DOHH2 (cell line): ENCODE measurements at regions not wholly inside any gene's neighbourhood (a gene's known extent, or its start where the extent isn't known, plus 50 kb on each side); places are given as distances from the start of the nearest gene placed in this dataset.

ENCODE experiments used
- H3F3A ChIP-seq: fragments of 200-600 bp; sonication (generic), shearing (Covaris generic); 2 replicates; pipeline ENCODE4 v1.6.0; 2016; ENCODE audit warnings: antibody characterized with exemption, mild to moderate bottlenecking; ENCODE audit not compliant: control insufficient read depth, insufficient read depth
- H3K27ac ChIP-seq: fragments of 200-600 bp; sonication (generic); 2 replicates; pipeline ENCODE4 v1.5.1; 2014; ENCODE audit warnings: low read depth, mild to moderate bottlenecking, low read length, moderate library complexity
- H3K27me3 ChIP-seq: fragments of 200-600 bp; sonication (generic); 2 replicates; pipeline ENCODE4 v1.6.1; 2014; ENCODE audit warnings: mild to moderate bottlenecking, low read length, mixed read lengths; ENCODE audit not compliant: control insufficient read depth
- H3K36me3 ChIP-seq: fragments of 200-600 bp; sonication (generic); 2 replicates; pipeline ENCODE4 v1.6.1; 2014; ENCODE audit warnings: mild to moderate bottlenecking, low read length, moderate library complexity, mixed read lengths; ENCODE audit not compliant: control insufficient read depth
- H3K4me1 ChIP-seq: fragments of 200-600 bp; sonication (generic); 2 replicates; pipeline ENCODE4 v1.6.1; 2014; ENCODE audit warnings: mild to moderate bottlenecking, low read length, mixed read lengths; ENCODE audit not compliant: control insufficient read depth
- H3K4me2 ChIP-seq: fragments of 200-600 bp; sonication (generic); 2 replicates; pipeline ENCODE4 v1.6.0; 2014; ENCODE audit warnings: mild to moderate bottlenecking, low read length, moderate library complexity
- H3K4me3 ChIP-seq: fragments of 200-600 bp; sonication (generic); 2 replicates; pipeline ENCODE4 v1.5.1; 2014; ENCODE audit warnings: mild to moderate bottlenecking, low read length, mixed read lengths
- H3K79me2 ChIP-seq: fragments of 200-600 bp; sonication (generic); 2 replicates; pipeline ENCODE4 v1.6.1; 2014; ENCODE audit warnings: mild to moderate bottlenecking, low read length, mixed read lengths; ENCODE audit not compliant: control insufficient read depth
- H3K9me2 ChIP-seq: fragments of 200-600 bp; sonication (generic); replicated peaks from 2 replicates; pipeline ENCODE4 v1.6.1; 2014; ENCODE audit warnings: mild to moderate bottlenecking, low read length, mixed read lengths; ENCODE audit not compliant: control insufficient read depth
- H3K9me3 ChIP-seq: fragments of 200-600 bp; sonication (generic); 2 replicates; pipeline ENCODE4 v1.6.1; 2014; ENCODE audit warnings: antibody characterized with exemption, low read length, mixed read lengths; ENCODE audit not compliant: control insufficient read depth, insufficient read depth
- H4K20me1 ChIP-seq: fragments of 200-600 bp; sonication (generic); 2 replicates; pipeline ENCODE4 v1.6.0; 2014; ENCODE audit warnings: low read depth, mild to moderate bottlenecking, antibody characterized with exemption, low read length, moderate library complexity; ENCODE audit not compliant: control insufficient read depth, insufficient read depth
- EZH2phosphoT487 ChIP-seq: fragments of 200-600 bp; sonication (generic); IDR thresholded peaks from 2 replicates; pipeline ENCODE4 v1.6.1; 2017; ENCODE audit warnings: borderline replicate concordance, mild to moderate bottlenecking, antibody characterized with exemption, low read length, moderate library complexity, mixed read lengths
- TF ChIP-seq, protein P1 (sequence below): fragments of 200-600 bp; sonication (generic); IDR thresholded peaks from one replicate; pipeline ENCODE4 v1.5.1; 2014; ENCODE audit warnings: antibody characterized with exemption, mild to moderate bottlenecking, low read depth, low read length; ENCODE audit not compliant: poor library complexity, severe bottlenecking

DNA sequence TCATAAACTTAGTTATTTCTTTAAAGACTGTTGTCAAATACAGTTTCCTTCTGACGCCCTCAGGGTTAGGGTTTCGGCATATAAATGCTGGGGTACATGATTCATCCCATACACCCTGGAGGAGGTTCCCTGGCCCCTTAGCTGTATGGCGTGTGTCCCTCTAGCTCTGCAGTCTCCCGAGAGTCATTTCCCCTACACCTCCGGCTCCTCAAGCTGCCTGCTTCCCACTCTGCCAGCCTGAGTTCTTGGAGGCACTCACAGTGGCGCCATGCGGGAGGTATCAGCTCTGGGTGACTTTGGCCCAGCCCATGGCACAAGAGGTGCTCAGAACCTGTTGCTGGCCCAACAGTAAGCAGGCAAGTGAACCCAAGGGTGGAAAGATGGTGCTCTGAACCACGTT lies 70.2 kb upstream of the TRPM1 start:
- H3K36me3 ChIP-seq = no peaks in the 10 kb centered on the region
- H3K27me3 ChIP-seq = peaks cover 8% of the 10 kb centered on the region
- no peak for TF ChIP-seq EZH2phosphoT487
- TF ChIP-seq, protein P1, sequence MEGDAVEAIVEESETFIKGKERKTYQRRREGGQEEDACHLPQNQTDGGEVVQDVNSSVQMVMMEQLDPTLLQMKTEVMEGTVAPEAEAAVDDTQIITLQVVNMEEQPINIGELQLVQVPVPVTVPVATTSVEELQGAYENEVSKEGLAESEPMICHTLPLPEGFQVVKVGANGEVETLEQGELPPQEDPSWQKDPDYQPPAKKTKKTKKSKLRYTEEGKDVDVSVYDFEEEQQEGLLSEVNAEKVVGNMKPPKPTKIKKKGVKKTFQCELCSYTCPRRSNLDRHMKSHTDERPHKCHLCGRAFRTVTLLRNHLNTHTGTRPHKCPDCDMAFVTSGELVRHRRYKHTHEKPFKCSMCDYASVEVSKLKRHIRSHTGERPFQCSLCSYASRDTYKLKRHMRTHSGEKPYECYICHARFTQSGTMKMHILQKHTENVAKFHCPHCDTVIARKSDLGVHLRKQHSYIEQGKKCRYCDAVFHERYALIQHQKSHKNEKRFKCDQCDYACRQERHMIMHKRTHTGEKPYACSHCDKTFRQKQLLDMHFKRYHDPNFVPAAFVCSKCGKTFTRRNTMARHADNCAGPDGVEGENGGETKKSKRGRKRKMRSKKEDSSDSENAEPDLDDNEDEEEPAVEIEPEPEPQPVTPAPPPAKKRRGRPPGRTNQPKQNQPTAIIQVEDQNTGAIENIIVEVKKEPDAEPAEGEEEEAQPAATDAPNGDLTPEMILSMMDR = no peak
- no peaks in the 10 kb centered on the region for H3K79me2 ChIP-seq
- H3K9me3 ChIP-seq = no peaks in the 10 kb centered on the region
- H3K4me3 ChIP-seq = no peak overlapping the region
- H3F3A ChIP-seq = no peaks in the 10 kb centered on the region
- H3K4me2 ChIP-seq = no peak overlapping the region
- no peaks in the 10 kb centered on the region for H4K20me1 ChIP-seq
- H3K4me1 ChIP-seq = peaks cover 6% of the 10 kb centered on the region
- no peak overlapping the region for H3K27ac ChIP-seq
- no peaks in the 10 kb centered on the region for H3K9me2 ChIP-seq

DNA sequence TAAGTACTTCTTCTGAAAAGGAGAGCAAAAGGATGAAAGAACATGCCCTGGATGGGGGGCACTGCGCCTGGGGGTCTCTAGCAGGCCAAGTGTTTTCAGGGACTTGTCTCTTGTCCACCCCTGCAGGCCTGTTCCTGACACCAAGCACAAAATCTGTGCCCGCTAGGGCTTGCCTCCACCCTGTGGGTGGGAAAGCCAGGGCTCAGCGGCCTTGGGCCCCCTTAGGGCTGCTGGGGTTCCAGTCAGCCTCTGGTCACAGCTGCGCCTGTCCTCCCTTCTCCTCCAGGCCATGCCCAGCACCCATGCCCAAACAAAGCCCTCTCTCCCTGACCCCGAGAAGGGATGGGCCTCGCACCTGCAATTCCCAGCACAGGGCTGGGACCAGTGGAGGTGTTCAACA lies 71.1 kb upstream of the TRPM1 start:
- Histone ChIP-seq H3K4me2 (no peak overlapping the region), H3K36me3 (no peaks in the 10 kb centered on the region), H3K27me3 (peaks cover 5% of the 10 kb centered on the region), H3K9me3 (no peaks in the 10 kb centered on the region), H3K9me2 (no peaks in the 10 kb centered on the region), H3K4me3 (no peak overlapping the region), H4K20me1 (no peaks in the 10 kb centered on the region), H3K4me1 (peaks cover 6% of the 10 kb centered on the region), H3F3A (no peaks in the 10 kb centered on the region), H3K79me2 (no peaks in the 10 kb centered on the region), H3K27ac (no peak overlapping the region)
- TF ChIP-seq EZH2phosphoT487 = no peak
- TF ChIP-seq, protein P1 = no peak

DNA sequence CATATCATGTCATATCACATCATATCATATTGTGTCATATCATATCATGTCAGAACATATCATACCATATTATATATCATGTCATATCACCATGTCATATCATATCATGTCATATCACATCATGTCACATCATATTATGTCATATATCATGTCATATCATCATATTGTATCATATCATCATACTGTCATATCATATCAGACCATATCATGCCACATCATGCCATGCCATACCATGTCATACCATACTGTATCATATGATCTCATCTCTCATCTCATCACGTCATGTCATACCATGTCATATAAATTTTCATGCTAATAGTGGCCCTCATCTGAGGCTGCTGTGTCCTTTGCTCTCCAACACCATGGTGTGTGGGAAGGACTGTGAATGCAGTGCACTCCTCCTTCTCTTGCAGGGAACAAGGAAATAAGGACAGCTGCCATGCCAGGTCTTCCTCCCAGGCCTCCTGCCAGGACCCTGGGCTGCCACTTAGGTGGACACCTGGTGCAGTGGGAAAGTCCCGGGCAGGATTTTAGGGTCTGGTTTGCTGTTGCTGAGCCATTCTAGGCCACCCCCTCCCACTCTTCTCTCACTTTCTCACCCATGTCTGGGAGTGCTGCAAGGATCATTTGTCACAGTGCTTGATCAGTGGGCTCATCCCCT lies 72.4 kb upstream of the TRPM1 start:
- Histone ChIP-seq H3K27ac (no peak overlapping the region), H3K9me2 (no peaks in the 10 kb centered on the region), H4K20me1 (no peaks in the 10 kb centered on the region), H3K79me2 (no peaks in the 10 kb centered on the region), H3K9me3 (no peaks in the 10 kb centered on the region), H3K27me3 (no peaks in the 10 kb centered on the region), H3K4me3 (no peak overlapping the region), H3K4me2 (no peak overlapping the region), H3K4me1 (peaks cover 6% of the 10 kb centered on the region), H3F3A (no peaks in the 10 kb centered on the region), H3K36me3 (no peaks in the 10 kb centered on the region)
- TF ChIP-seq EZH2phosphoT487 = no peak
- TF ChIP-seq, protein P1 = no peak
